NCI-H748 (cell line): ENCODE measurements at regions not wholly inside any gene's neighbourhood (a gene's known extent, or its start where the extent isn't known, plus 50 kb on each side); places are given as distances from the start of the nearest gene placed in this dataset.
"Not testable (repeated sequence)": the region's sequence is repeated elsewhere in the genome, so short reads cannot be mapped to it uniquely, and the experiment has no call there.

ENCODE experiments used
- DNase-seq: peaks from one replicate; lab custom pipeline; 2025; ENCODE audit not compliant: unreplicated experiment; lab: John Stamatoyannopoulos, UW

GRCh38 chr7:69467826-69468225, 130.4 kb upstream of the AUTS2 start:
- DNase-seq, result no peak

DNA sequence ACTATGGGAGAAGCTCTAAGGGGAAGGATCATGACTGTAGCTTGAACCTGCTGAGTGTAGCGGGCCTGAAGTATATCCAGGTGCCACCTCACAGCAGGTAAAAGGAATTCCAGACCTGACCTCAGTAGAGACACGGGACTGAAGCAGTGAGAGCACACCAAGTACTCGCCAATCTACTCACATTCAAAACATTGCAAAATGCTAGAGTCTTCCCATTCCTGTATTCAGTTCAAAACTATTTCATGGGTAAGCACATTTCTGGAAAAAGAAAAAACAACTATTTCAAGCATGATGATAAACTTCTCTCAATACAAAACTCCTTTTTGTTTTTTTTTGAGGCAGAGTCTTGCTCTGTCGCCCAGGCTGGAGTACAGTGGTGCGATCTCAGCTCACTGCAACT, 121.9 kb upstream of the AUTS2 start:
- DNase-seq, result no peak

GRCh38 chr7:69482676-69483075, 115.6 kb upstream of the AUTS2 start:
- no peak for DNase-seq

- no peak for DNase-seq
Measured at GRCh38 chr7:69489533-69489932, 108.7 kb upstream of the AUTS2 start.

GRCh38 chr7:69498671-69499070, 99.6 kb upstream of the AUTS2 start:
- DNase-seq, result no peak

DNA sequence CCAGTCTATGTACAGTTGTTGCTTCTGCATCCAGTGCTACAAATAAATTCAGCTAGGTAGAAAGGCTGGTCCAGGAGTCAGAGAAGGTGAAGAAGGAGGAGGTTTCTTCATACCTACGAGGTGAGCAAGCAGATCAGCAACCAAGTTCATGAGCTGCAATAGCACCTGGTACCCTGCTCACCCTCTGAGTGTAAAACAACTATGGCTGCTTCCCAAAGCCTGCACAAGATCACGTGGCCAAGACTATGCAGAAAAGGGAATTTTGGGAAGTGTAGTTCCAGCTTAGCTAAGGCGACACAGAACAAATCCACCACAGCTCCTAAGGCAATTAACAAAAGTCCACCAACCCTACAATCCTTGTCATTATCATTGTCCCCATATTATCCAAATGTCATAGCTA, 95.9 kb upstream of the AUTS2 start:
- no peak for DNase-seq

- no peak for DNase-seq
Measured at GRCh38 chr7:69504733-69505420, 93.4 kb upstream of the AUTS2 start.

DNA sequence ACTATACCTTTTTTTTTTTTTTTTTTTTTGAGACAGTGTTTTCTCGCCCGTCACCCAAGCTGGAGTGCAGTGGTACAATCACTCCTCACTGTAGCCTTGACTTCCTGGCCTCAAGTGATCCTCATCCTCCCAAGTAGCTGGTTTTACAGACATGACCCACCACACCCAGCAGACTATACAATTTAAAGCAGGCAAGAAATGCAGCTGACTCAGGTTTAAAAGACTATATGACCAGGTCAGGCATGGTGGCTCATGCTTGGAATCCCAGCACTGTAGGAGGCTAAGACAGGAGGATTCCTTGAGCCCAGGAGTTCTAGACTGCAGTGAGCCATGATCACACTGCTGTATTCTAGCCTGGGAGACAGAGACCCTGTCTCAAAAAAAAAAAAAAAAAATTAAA, 89.5 kb upstream of the AUTS2 start:
- DNase-seq, result no peak

GRCh38 chr7:69510114-69510513, 88.2 kb upstream of the AUTS2 start:
- DNase-seq, result no peak

- no peak for DNase-seq
Measured at GRCh38 chr7:69515495-69516212, 82.6 kb upstream of the AUTS2 start.

DNA sequence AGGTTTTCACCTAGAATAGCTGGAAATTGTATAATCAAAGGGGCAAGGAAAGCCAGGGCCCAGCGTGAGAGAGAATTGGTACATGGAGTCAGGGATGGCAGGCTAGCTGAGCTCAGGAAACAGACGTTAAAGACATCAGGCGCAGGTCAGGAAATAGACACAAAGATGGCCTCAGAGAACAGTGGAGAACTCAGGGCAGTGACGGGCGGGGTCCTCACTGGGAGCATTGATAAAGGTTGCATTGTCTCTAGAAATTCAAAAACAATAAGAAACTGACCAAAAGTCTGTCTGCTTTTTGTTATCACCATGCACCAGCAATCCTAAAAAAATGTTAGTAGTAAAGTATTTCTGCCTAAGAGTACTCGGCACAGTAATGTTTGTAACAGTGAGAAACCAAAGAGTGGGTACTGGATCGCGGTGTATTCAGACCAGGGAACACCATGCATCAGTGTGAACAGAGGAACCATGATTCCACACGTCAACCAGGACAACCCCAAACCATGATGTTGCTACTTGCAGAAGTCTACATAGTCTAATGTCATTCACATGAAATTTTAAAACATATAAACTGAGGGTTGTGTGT, 81.9 kb upstream of the AUTS2 start:
- DNase-seq, result no peak

DNA sequence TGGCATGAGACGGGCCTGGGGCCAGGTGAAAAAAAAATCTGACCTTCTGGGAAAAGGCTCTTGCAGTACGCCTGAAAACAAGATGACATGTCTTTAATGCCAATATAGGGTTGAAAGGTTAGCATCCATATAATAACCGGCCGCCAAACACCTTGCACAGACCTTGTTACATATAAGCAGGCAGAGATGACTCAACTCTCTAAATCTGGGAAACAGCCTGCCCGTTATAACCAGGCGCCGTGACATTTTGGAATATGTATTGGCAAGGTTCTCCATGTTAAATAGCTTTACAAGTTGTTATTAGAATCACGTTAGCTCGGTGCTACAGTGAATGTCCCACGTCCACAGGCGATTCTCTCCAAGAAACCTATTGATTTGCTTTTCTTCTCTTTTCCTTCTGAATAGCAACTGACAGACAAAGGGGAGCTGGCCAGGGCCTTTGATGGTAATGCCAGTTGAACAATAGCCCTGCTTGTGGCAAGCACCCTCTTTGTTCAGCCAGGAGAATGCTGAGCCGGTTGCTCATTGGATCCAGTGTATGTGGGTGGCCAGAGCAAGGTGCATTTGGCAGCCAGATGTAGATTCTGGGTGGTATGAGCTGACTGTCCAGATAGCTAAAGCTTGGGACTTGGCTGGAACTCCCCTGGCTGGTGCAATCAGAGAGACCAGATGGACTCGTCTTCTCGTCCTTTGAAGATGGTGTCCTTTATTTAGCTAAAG, 80.1 kb upstream of the AUTS2 start:
- no peak for DNase-seq

DNA sequence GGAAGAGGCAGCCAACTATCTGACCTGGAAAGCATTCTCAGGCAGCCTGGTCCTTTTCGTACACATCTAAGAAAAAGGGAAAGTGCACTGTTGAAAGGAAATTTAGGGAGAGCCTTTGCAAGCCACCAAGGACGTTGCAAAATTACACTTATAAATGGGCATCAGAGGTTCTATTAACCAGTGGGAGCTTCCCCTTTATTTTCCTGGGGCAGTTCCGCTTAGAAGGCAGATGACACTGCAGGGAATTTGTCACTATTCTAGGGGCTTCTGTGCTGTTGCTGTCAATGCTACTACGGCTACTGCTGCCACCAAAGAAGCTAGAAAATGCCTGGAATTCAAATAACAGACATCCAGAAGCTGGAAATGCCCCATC, 79.6 kb upstream of the AUTS2 start:
- no peak for DNase-seq

DNA sequence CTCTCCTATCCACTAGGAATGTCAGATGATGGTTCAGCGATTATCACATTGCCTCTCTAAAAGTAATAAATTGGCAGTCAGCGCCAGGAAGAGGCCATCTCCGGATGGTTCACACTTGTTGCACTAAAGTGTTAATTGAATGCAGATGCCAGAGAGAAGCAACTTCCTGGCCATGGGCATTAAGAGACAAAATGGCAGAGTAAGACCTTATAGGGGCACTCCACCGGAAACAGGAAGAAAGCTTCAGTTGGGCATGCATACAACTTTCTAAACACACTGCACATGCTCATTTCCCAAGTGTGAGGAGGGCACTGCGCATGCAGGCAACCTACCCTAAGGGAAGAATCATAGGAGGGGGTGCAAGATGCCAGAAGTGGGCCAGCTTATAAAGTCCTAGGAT, 71.7 kb upstream of the AUTS2 start:
- DNase-seq, result no peak

DNA sequence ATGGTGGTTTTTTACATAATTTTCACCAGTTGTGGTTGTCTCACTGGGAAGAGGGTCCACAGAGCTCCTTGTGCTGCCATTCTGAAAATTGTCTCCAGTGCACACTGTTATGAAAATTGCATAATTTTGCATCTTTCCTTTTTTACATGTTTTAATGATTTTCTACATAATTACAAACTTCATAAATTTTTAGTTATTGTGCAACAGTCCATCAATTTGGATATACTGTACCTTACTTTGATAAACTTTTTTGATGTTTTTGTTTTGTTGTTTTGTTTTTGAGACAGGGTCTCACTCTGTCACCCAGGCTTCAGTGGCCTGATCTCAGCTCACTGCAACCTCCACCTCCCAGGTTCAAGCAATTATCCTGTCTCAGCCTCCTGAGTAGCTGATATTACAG, 70.6 kb upstream of the AUTS2 start:
- no peak for DNase-seq

GRCh38 chr7:69531050-69531449, 67.2 kb upstream of the AUTS2 start:
- no peak for DNase-seq

DNA sequence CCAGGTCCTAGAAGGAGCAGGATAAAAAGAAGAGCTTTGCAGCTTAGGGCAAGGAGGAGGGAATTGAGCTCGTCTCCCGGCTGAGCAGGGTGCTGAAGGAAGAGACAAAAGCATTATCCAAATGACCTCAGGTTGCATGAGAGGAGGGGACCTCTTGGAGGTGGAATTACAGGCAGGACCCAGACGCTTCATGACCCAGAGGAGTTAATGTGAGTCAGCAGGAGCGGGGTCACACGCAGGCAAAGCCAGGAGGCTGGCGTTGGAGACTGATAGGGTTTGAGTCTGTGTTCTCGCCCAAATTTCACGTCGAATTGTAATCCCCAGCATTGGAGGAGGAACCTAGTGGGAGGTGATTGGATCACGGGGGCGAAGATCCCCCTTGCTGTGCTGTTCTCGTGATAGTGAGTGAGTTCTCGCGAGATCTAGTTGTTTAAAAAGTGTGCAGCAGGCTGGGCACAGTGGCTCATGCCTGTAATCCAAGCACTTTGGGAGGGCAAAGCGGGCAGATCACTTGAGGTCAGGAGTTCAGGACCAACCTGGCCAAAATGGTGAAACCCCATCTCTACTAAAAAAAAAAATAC, 63.7 kb upstream of the AUTS2 start:
- no peak for DNase-seq

DNA sequence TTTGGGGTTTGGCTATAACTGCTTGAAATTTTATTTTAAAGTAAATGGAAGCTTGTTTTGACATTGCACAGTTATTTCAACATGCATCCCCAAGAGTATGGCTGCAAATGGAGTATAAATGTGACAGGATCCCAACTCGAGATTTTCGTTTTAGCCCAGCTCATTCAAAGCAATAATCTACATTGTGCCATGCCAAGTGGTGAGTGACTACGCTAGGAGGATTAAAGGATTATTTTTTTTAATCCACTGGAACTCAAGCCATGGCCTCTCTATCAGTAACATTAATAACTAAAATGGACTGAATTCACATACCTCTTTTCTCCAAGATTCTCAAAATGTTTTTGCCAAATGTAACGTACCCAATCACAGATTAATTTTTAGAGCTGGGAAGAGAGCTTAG, 60.6 kb upstream of the AUTS2 start:
- DNase-seq, result no peak

DNA sequence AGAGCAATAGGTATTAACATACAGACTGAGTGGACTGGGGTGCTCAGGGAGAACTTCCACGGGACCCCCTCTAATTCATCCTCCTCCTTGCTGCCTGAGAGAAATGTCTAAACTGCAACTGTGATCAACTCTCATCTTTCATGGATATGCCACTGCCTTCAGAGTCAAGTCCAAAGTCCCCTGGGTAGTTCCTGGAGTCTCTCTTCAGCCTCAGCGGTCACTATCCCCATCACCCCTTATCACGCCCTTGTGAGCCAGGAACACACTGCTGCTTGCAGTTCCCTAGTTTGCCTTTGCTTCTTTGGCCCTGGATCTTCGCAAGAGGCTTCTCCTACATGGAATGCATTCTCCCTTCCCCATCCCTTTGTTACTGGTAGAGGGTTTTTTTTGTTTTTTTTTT, 58.7 kb upstream of the AUTS2 start:
- DNase-seq, result no peak

- DNase-seq, result no peak
Measured at GRCh38 chr7:69540287-69540686, 58.0 kb upstream of the AUTS2 start.

GRCh38 chr7:69541779-69542432, 56.4 kb upstream of the AUTS2 start:
- DNase-seq, result not testable (repeated sequence)
